ENCODE measurements at regions not wholly inside any gene's neighbourhood (a gene's known extent, or its start where the extent isn't known, plus 50 kb on each side); places are given as distances from the start of the nearest gene placed in this dataset.

GRCh38 chr10:131398166-131398565 lies 86.6 kb upstream of the TCERG1L start:
- H4K20me1 ChIP-seq (ENCODE audit: insufficient read depth, poor library complexity, severe bottlenecking), result no peaks in the 10 kb centered on the region
- WGBS (ENCODE audit: low lambda C conversion rate, missing lambda C conversion rate), result 87% methylated on average over 4 of the region's 5 CpGs
- H3K79me2 ChIP-seq, result no peaks in the 10 kb centered on the region
- no peak overlapping the region for H3K4me2 ChIP-seq
- TF ChIP-seq CTCF (IDR thresholded peaks at IDR 0.05; ENCODE audit: poor library complexity), result no peak
- TF ChIP-seq EZH2phosphoT487 (IDR thresholded peaks at IDR 0.05; ENCODE audit: low read depth, severe bottlenecking, unreplicated experiment), result no peak
- no peak for TF ChIP-seq EZH2 (IDR thresholded peaks at IDR 0.05; ENCODE audit: borderline replicate concordance)
- no peak overlapping the region for H2AFZ ChIP-seq
- H3K27ac ChIP-seq, result no peak overlapping the region
- no peak overlapping the region for H3K4me3 ChIP-seq
- no peak for DNase-seq (ENCODE audit: low spot score)
- H3K4me1 ChIP-seq (ENCODE audit: insufficient read depth), result no peaks in the 10 kb centered on the region
- H3K9me2 ChIP-seq (replicated peaks; ENCODE audit: insufficient read depth), result no peaks in the 10 kb centered on the region
- H3K9me3 ChIP-seq (ENCODE audit: low read depth), result no peaks in the 10 kb centered on the region
- no peaks in the 10 kb centered on the region for H3K27me3 ChIP-seq
- no peaks in the 10 kb centered on the region for H3K36me3 ChIP-seq (replicated peaks; ENCODE audit: insufficient read depth, low read depth)

DNA sequence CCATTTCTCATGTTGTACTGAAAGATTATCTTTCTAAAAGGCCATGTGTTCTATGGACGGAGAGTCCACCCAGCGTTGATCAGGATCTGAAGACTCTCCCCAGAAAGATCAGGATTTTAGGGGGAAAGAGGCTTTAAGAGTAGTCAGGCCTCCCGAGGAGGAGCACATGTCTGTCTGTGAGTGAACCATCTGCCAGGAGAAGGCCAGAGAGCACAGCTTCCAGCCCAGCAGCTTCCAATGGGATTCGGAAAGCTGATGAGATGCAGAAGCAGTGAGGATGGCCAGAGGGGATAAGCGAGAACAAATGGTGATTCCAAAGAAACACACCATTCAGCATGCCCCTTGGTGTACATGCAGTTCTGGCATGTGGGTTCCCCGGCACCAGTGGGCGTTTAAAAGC lies 88.5 kb upstream of the TCERG1L start:
- no peaks in the 10 kb centered on the region for H3K27me3 ChIP-seq
- H3K4me3 ChIP-seq, result no peak overlapping the region
- H3K79me2 ChIP-seq, result no peaks in the 10 kb centered on the region
- H3K9me3 ChIP-seq (ENCODE audit: low read depth), result no peaks in the 10 kb centered on the region
- no peak for DNase-seq (ENCODE audit: low spot score)
- no peaks in the 10 kb centered on the region for H3K9me2 ChIP-seq (replicated peaks; ENCODE audit: insufficient read depth)
- no peak overlapping the region for H3K27ac ChIP-seq
- H4K20me1 ChIP-seq (ENCODE audit: insufficient read depth, poor library complexity, severe bottlenecking), result no peaks in the 10 kb centered on the region
- H2AFZ ChIP-seq, result no peak overlapping the region
- WGBS (ENCODE audit: low lambda C conversion rate, missing lambda C conversion rate), result 77% methylated on average over 7 of the region's 7 CpGs
- no peak overlapping the region for H3K4me2 ChIP-seq
- TF ChIP-seq EZH2 (IDR thresholded peaks at IDR 0.05; ENCODE audit: borderline replicate concordance) (no peak), CTCF (IDR thresholded peaks at IDR 0.05; ENCODE audit: poor library complexity) (no peak)
- H3K4me1 ChIP-seq (ENCODE audit: insufficient read depth), result no peaks in the 10 kb centered on the region
- no peaks in the 10 kb centered on the region for H3K36me3 ChIP-seq (replicated peaks; ENCODE audit: insufficient read depth, low read depth)

DNA sequence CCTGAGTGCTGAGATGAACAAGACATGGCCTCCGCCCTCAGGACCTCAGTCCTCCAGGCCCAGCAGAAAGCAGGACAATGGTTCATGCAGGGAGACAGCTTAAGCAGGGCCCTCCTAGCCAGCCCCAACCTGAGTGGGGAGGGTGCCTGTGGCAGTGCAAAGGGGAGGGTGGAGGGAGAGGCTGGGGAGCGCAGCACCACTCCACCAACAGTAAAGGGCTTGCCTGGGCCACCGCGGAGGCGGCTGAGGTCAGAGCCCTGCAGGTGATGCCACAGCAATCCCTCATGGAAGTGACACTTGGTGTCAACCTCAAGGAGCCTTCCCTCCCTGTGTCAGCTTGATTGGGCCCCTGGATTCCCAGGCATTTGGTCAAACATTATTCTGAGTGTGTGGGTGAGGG lies 89.0 kb upstream of the TCERG1L start:
- 88% methylated on average over 5 of the region's 5 CpGs for WGBS (ENCODE audit: low lambda C conversion rate, missing lambda C conversion rate)
- Histone ChIP-seq H3K79me2 (no peaks in the 10 kb centered on the region), H3K4me2 (no peak overlapping the region), H3K27me3 (no peaks in the 10 kb centered on the region), H3K9me2 (replicated peaks; ENCODE audit: insufficient read depth) (no peaks in the 10 kb centered on the region), H3K4me3 (no peak overlapping the region), H4K20me1 (ENCODE audit: insufficient read depth, poor library complexity, severe bottlenecking) (no peaks in the 10 kb centered on the region), H3K9me3 (ENCODE audit: low read depth) (no peaks in the 10 kb centered on the region), H3K4me1 (ENCODE audit: insufficient read depth) (no peaks in the 10 kb centered on the region), H3K27ac (no peak overlapping the region), H3K36me3 (replicated peaks; ENCODE audit: insufficient read depth, low read depth) (no peaks in the 10 kb centered on the region), H2AFZ (no peak overlapping the region)
- DNase-seq (ENCODE audit: low spot score), result no peak
- no peak for TF ChIP-seq EZH2phosphoT487 (IDR thresholded peaks at IDR 0.05; ENCODE audit: low read depth, severe bottlenecking, unreplicated experiment)
- no peak for TF ChIP-seq CTCF (IDR thresholded peaks at IDR 0.05; ENCODE audit: poor library complexity)
- no peak for TF ChIP-seq EZH2 (IDR thresholded peaks at IDR 0.05; ENCODE audit: borderline replicate concordance)
